Stomach (tissue), 4 donors: ENCODE measurements at regions not wholly inside any gene's neighbourhood (a gene's known extent, or its start where the extent isn't known, plus 50 kb on each side); places are given as distances from the start of the nearest gene placed in this dataset.

Source experiments
- CTCF ChIP-seq, 7 experiments: fragments of 450-650 bp in 4 of 7; fragments of 200-600 bp in 3 of 7; sonication (generic) in 3 of 7; IDR thresholded peaks; one replicate each; pipeline ENCODE4 v1.5.1; 2016 to 2019; ENCODE audit warnings: antibody characterized with exemption in 7 of 7, control low read depth in 2 of 7, mild to moderate bottlenecking in 1 of 7
- EP300 ChIP-seq: sonication (generic); formaldehyde crosslinking; IDR thresholded peaks from one replicate; pipeline ENCODE4 v1.6.1; 2017; ENCODE audit warnings: antibody characterized with exemption
- POLR2A ChIP-seq, 4 donors: fragments of 450-650 bp; IDR thresholded peaks; one replicate each; pipeline ENCODE4 v1.6.1; 2016; ENCODE audit warnings: antibody characterized with exemption in 4 of 4, control low read depth in 2 of 4, mild to moderate bottlenecking in 1 of 4, moderate library complexity in 1 of 4

DNA sequence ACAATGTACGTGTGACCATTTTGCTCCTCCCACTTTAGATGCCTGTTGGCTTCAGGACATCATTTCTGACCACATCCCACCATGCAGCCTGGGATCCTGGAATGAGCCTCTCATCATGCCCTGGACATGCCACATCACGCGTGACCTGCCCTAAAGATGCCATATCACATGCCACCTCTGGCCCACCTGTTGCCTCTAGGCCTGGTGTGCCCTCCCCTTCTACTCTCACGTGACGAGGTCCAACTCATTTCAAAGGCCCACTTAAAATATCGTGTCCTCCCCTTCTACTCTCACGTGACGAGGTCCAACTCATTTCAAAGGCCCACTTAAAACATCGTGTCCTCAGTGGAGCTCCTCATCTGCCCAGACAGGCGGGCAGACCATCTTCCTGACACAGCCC, 254.9 kb downstream of the TEX36 start:
- TF ChIP-seq CTCF (IDR thresholded peaks at IDR 0.05) (no peak), EP300 (no peak), POLR2A (IDR thresholded peaks at IDR 0.05) (no peak)
